GM21423 (cell line): ENCODE measurements at regions not wholly inside any gene's neighbourhood (a gene's known extent, or its start where the extent isn't known, plus 50 kb on each side); places are given as distances from the start of the nearest gene placed in this dataset.
"Not testable (repeated sequence)": the region's sequence is repeated elsewhere in the genome, so short reads cannot be mapped to it uniquely, and the experiment has no call there.

Experiments
- ATAC-seq: cut with Tn5 transposase; IDR thresholded peaks from one replicate; pipeline ENCODE4 v1.9.1; 2021; ENCODE audit warnings: mild to moderate bottlenecking, moderate library complexity; ENCODE audit not compliant: unreplicated experiment

GRCh38 chr5:116896001-116896400, 321.4 kb upstream of the SEMA6A start:
- no peak for ATAC-seq

- no peak for ATAC-seq
Measured at GRCh38 chr5:116892993-116893392, 318.4 kb upstream of the SEMA6A start.

- no peak for ATAC-seq
Measured at GRCh38 chr5:116887104-116887503, 312.5 kb upstream of the SEMA6A start.

DNA sequence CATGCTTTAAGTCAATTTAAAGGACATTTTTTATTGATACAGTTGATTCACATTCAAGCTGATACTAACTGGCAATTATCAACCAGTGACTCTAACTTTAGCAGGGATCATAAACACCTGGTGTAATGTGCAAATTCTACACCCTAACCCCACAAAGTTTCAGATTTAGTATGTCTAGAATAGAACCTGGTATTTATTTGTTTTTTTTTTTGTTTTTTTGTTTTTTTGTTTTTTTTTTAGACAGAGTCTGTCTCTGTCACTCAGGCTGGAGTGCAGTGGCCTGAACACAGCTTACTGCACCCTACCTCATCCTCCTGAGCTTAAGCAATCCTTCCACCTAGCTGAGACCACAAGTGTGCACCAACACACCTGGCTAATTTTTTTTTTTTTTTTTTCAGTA, 311.2 kb upstream of the SEMA6A start:
- peak; percentile 59 for ATAC-seq

DNA sequence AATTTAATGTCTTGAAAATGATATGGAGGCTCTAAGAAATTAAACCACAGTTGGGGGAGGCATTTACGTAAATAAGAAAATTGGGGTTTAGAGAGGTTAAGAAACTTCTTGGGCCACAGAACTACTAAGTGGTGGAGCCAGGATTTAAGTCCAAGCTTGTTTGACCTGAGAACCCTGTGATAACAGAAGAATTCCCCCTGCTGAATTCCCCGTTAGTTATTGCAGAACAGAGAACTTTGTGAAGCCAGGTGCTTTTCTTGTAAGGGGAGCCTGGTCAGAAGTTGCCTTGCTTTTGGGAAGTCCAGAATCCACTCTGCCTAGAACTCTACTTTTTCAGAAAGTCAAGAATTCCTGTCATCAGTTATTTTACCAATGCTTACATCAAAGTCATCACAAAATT, 309.3 kb upstream of the SEMA6A start:
- ATAC-seq, result no peak

DNA sequence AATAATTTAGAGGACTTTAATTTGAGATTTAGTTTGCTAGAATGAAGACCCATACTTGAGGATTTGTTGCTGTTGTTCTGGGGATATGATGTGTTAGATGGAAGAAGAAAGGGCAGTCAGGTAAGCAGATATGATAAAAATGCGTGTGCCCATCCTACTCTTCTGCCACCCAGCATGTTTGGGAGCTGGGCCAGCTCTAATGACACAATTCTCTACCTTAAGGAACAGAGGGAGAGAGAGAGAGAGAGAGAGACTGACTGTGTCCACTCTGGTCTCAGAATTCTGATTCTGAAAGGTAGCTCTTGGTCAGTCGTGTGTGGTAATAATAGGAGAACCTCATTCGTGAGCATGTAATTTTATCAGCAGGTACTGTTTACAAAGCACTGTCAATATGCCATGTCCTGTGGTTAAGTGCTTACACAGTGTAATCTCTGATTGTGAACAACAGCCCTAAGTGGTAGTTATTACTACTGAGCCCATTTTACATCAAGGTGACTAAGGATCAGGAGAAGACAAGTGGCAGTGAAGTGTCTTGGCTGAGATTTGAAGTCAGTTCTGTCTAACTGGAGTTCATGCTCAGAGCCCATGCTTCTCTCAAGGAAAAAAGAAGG, 307.4 kb upstream of the SEMA6A start:
- ATAC-seq, result no peak

DNA sequence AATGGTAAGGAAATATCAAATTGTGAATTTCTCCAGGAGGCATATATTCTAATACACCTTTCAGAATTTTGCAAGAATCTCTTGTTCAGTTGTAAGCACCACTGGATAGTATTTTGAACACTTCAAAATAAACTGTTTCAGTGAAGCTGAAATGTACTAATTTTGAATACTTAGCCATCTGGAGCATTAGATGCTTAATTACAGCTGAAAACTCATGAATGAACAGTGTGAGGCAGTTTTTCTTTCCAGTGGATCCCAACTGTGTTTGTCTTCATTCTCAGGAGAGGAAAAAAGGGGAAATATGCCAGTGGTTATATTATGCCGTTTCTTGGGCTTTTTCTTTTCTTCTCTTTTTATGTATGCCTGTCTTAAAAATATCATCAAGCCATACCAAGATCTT, 306.0 kb upstream of the SEMA6A start:
- ATAC-seq, result no peak

- no peak for ATAC-seq
Measured at GRCh38 chr5:116880150-116880549, 305.5 kb upstream of the SEMA6A start.

GRCh38 chr5:116876240-116876840, 301.7 kb upstream of the SEMA6A start:
- no peak for ATAC-seq

DNA sequence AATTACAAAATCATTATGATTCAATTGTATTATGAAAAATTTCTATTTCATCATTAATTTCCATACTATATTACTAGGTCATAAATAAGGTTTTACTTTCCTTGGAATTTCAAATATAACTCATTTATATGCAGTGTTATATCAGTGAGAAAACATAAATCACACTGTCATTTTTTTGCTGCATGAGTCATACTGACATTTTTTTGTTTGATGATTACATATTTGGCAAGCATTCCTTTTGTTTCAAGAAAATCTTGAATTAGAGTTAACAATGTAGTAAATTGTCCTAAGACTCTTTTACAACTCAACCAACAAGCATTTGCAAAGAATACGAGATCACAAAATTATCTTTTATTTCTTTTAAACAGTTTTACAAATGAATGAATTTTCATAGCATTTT, 298.4 kb upstream of the SEMA6A start:
- ATAC-seq, result no peak

DNA sequence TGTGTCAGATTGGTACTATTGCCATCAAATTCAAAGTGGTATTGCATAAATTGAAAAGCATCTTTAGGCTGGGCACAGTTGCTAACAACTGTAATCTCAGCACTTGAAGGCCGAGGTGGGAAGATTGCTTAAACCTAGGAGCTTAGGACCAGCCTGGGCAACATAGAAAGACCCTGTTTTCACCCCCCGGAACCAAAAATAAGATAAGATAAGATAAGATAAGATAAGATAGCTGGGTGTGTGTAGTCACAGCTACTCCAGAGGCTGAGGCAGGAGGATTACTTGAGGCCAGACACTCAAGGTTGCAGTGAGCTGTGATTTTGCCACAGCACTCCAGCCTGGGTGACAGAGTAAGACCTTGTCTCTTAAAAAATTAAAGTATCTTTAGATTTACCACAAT, 297.9 kb upstream of the SEMA6A start:
- ATAC-seq, result no peak

GRCh38 chr5:116867825-116868224, 293.2 kb upstream of the SEMA6A start:
- not testable (repeated sequence) for ATAC-seq

GRCh38 chr5:116865651-116866050, 291.0 kb upstream of the SEMA6A start:
- no peak for ATAC-seq

- ATAC-seq, result no peak
Measured at GRCh38 chr5:116864838-116865190, 290.2 kb upstream of the SEMA6A start.

GRCh38 chr5:116864157-116864837, 289.7 kb upstream of the SEMA6A start:
- ATAC-seq, result no peak

GRCh38 chr5:116862632-116863455, 288.2 kb upstream of the SEMA6A start:
- no peak for ATAC-seq

DNA sequence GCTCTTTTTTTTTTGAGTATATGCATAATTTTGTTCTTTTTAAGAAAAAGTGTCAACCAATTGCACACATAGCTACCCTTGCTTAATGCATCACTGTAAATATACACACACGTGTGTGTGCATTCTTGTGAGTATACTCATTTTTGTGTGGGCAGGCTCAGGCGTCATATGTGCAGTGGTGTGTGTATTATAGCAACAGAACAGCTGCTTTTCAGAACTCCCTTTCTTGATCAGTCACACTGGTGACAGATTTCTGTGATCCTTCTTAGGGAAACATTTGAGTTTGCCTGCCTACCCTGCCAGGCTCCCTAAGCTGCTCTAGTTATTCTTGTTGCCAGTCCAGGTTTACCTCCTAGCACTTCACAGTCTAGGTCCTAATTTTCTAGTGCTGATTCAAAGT, 287.0 kb upstream of the SEMA6A start:
- no peak for ATAC-seq

DNA sequence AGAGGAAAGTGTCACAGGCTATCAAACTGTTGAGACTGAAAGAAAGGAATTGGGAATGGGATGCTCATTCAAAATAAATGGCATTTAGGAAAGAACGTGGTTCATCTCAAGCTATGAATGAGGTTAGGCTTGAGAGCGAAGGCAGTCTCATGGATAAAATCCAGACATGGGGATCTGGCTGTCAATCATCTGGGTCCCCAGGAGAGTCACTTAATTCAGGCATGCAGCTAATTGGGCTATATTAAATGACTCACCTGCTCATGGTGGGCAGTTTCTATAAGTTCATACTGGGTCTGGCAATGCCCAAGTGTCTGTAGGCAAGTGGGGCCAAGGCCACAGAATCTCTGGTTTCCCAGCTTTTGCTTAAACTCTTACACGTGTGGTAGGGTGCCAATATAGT, 286.5 kb upstream of the SEMA6A start:
- no peak for ATAC-seq

DNA sequence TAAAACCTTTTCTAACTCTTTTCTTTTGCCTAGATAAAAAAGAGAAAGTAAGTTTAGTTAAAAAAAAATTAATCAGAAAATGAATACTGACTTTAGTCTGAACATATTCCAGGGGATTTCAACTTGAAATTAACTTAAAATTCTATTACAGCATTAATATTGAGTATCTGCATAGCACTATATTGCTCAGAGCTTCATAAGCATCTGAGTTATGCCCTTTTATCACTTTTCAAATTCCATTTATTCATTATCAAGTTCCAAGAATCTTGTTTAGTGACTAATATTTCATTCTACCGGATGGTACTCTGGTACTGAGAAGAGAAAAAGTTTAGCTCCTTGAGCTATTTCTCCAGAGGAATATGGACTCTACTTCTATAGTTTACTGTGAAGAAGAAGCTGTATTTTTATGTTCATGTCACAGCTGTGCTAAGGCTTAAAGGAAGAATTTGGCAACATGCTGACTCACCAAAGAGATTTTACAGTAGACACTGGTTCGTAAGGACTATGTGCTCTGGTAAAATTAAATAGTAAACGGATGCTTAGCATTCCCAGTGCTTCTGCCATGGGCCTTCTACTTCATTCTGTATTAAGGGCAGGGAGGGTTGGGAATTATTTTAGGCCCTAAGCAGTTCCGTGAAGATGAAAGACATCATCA, 285.2 kb upstream of the SEMA6A start:
- no peak for ATAC-seq

GRCh38 chr5:116858705-116859333, 284.2 kb upstream of the SEMA6A start:
- ATAC-seq, result no peak

DNA sequence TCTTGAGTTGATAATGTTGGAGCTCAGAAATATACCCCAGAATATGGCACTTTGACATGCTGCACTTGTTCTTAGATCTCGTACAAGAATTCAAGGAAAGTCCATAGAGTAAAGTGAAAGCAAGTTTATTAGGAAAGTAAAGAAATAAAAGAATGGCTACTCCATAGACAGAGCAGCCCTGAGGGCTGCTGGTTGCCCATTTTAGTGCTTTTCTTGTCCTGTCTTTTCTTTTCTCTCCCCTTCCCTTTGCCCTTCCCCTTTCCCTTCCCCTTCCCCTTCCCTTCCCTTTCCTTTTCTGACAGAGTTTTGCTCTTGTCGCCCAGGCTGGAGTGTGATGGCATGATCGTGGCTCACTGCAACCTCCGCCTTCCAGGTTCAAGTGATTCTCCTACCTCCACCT, 283.4 kb upstream of the SEMA6A start:
- not testable (repeated sequence) for ATAC-seq
